OCI-LY1 (cell line): ENCODE measurements at regions not wholly inside any gene's neighbourhood (a gene's known extent, or its start where the extent isn't known, plus 50 kb on each side); places are given as distances from the start of the nearest gene placed in this dataset.

Source experiments
- CTCF ChIP-seq: fragments of 200-600 bp; sonication (generic), shearing (Covaris generic); IDR thresholded peaks from 2 replicates; pipeline ENCODE4 v1.5.1; 2017; ENCODE audit warnings: mild to moderate bottlenecking, antibody characterized with exemption, low read length, moderate library complexity, mixed read lengths
- EZH2 ChIP-seq: fragments of 200-600 bp; sonication (generic), shearing (Covaris generic); IDR thresholded peaks from 2 replicates; pipeline ENCODE4 v1.8.0; 2017; ENCODE audit warnings: borderline replicate concordance, mixed run types, mild to moderate bottlenecking, antibody characterized with exemption, low read length, moderate library complexity, mixed read lengths

GRCh38 chr20:22925613-22925983 is 109.5 kb upstream of the SSTR4 start:
- TF ChIP-seq CTCF: no peak
- no peak for TF ChIP-seq EZH2
